GM21528 (cell line): ENCODE measurements at regions not wholly inside any gene's neighbourhood (a gene's known extent, or its start where the extent isn't known, plus 50 kb on each side); places are given as distances from the start of the nearest gene placed in this dataset.
"Not testable (repeated sequence)": the region's sequence is repeated elsewhere in the genome, so short reads cannot be mapped to it uniquely, and the experiment has no call there.

Experiments
- ATAC-seq: cut with Tn5 transposase; IDR thresholded peaks from one replicate; pipeline ENCODE4 v1.9.1; 2021; ENCODE audit warnings: mild to moderate bottlenecking, moderate library complexity; ENCODE audit not compliant: unreplicated experiment, low FRiP score

DNA sequence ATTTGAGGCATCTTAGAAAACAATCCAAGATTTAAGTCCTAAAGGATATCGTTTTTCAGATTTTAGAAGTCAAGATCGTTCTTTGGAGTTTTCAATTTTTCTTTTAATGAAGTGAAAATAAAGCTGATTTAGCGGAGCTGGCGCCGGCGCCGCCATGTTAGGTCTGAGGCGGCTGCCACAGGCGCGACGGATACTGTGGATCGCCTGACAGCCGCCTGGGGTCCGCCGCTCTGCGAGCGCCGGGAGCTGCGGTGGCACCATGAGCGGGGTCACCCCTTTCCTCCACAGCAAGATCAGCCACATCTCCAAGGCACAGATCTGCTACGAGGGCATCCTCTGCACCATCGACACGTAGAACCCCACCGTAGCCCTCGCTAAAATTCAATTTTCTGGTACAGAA, 247.2 kb downstream of the GJA1 start:
- ATAC-seq: no peak

DNA sequence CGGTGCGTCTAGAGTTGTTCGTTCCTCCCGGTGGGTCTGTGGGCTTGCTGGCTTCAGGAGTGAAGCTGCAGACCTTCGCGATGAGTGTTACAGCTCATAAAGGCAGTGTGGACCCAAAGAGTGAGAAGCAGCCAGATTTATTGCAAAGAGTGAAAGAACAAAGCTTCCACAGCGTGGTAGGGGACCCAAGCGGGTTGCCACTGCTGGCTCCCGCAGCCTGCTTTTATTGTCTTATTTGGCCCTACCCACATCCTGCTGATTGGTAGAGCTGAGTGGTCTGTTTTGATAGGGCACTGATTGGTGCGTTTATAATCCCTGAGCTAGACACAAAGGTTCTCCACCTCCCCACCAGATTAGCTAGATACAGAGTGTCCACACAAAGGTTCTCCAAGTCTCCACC, 250.4 kb downstream of the GJA1 start:
- ATAC-seq: not testable (repeated sequence)

DNA sequence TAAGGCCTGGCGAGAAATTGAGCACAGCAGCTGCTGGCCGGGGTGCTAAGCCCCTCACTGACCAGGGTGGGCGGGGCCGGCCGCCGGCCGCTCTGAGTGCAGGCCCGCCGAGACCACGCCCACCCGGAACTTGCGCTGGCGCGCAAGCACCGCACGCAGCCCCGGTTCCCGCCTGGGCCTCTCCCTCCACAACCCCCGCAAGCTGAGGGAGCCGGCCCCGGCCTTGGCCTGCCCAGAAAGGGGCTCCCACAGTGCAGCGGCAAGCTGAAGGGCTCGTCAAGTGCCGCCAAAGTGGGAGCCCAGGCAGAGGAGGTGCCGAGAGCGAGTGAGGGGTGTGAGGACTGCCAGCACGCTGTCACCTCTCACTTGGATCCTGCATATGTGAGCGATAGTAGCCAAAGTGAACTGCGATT, 251.2 kb downstream of the GJA1 start:
- no peak for ATAC-seq

DNA sequence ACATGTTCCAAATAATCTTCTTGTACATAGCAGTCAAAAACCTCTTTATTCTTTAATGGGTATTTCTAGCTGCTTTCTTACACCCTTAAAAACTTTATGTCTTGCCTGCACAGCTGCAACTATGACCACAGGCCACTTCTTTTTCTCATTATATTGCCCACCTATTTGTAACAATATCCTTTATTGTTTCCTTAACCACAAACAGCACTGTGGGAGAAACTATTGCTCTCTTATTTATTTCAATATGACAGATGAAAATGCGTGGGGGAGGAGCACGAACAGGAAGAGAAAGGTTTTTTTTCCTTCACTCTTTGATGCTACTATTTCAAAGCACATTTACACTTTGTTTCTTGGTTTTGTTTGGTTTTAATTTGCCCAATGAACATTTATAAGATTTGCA, 253.5 kb downstream of the GJA1 start:
- ATAC-seq: no peak

- ATAC-seq: no peak
Measured at GRCh38 chr6:121691126-121691551, 255.7 kb downstream of the GJA1 start.

DNA sequence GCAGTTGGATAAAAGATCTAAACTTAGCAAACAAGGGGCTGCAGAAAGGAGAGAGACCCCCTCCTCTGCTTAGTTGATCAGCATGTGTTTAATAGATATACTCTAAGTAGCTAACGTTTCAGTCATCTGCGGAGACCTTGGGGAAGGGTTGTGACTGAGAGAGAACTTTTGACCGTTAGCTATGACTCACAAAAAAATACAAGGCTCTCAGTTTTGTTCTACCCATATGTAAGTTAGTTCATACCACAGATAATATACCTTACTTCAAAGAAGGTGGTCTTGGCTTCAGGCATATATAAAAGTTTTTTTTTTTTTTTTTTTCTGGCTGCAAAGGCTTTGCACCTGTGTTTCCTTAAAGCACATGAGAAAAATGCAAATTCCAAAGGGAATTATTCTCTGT, 258.9 kb downstream of the GJA1 start:
- no peak for ATAC-seq

GRCh38 chr6:121694801-121695251, 259.4 kb downstream of the GJA1 start:
- ATAC-seq: no peak

GRCh38 chr6:121695329-121695728, 259.9 kb downstream of the GJA1 start:
- no peak for ATAC-seq

DNA sequence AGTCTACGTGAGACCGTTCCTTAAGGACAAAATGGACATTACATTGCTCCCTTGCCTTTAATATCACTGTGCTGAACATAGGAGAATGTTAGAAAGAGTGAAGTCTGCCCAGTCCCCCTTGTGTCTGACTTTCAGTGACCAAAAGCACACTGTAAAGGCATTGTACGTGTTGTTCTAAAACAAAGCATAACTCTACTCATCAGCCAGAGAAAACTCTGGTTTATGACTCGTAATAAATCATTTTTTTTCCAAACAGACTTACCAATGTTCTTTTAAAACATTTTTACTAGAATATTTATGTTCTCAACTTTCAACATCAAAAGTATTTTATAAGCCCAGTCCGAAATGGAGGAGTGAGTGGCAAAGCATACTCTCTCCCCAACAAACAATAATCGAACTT, 262.5 kb downstream of the GJA1 start:
- ATAC-seq: no peak

- no peak for ATAC-seq
Measured at GRCh38 chr6:121698617-121699016, 263.2 kb downstream of the GJA1 start.

- ATAC-seq: not testable (repeated sequence)
Measured at GRCh38 chr6:121703129-121703528, 267.7 kb downstream of the GJA1 start.

DNA sequence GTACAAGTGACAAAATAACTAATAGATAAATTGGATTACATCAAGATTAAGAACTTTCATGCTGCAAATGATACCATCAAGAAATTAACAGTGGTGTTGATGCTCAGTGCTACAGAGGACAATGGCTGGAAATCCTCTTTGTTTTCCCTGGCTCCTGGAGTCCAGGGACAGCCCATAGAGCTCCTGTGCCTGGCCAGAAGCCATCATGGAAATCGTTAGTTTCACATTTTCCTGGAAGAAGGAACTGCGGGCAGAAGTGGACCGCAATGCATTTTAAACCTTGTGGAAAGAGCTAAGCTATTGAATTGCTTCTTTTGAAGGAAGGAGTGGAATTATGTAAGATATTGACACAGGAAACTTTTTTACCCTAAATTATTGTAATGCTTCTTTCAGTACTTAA, 276.0 kb downstream of the GJA1 start:
- ATAC-seq: no peak

DNA sequence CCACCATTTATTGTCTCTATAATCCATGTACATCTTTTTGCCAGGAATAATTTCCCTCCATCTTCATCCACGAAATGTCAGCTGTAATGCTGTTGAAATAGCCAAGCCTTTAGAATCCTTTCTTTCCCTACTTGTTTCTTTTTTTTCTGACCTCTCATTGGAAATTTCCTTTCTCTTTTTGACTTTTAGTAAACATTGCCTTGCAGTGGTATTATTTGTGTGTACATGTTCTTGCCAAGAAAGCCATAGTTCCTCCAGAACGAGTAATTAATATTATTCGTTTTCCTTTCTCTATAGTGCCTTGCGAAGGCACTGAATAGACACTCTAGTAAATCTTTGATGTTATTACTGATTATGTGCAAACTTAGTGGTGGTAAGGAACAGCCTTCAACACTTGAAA, 282.2 kb downstream of the GJA1 start:
- no peak for ATAC-seq

DNA sequence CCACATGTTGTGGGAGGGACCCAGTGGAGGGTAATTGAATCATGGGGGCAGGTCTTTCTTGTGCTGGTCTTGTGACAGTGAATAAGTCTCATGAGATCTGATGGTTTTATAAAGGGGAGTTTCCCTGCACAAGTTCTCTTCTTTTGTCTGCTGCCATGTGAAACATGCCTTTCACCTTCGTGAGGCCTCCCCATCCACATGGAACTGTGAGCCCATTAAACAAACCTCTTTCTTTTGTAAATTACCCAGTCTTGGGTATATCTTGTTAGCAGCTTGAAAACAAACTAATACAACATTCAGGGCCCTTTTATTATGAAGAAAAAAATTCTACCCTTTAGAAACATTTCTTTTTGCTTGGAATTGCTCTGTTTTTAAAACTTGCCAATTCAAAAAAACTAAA, 285.4 kb downstream of the GJA1 start:
- not testable (repeated sequence) for ATAC-seq

- no peak for ATAC-seq
Measured at GRCh38 chr6:121723623-121724022, 288.2 kb downstream of the GJA1 start.

GRCh38 chr6:121724576-121724975, 289.1 kb downstream of the GJA1 start:
- ATAC-seq: no peak

GRCh38 chr6:121726596-121726995, 291.1 kb downstream of the GJA1 start:
- ATAC-seq: no peak

GRCh38 chr6:121730616-121731015, 295.2 kb downstream of the GJA1 start:
- no peak for ATAC-seq

GRCh38 chr6:121731381-121731780, 295.9 kb downstream of the GJA1 start:
- ATAC-seq: no peak

GRCh38 chr6:121732641-121733040, 297.2 kb downstream of the GJA1 start:
- ATAC-seq: no peak

DNA sequence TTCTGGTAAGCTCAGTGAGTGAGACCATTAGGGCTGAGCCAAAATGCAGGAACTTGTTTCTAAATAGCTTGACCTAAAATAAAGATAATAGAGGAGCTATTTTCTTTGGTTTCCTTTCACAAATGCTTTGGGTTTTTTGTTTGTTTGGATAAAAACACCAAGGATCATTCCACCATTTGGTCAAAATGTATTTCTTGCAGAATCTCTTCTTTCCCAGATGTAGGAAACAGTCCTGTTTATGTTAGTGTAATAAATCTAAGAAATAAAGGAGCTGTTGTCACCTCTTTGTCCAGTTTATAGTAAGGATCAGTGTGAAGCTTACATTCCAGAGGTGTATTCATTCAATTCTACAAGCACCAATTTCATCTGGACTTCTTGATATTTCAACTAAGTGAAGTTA, 297.8 kb downstream of the GJA1 start:
- ATAC-seq: no peak

GRCh38 chr6:121740188-121740587, 304.7 kb downstream of the GJA1 start:
- ATAC-seq: not testable (repeated sequence)

DNA sequence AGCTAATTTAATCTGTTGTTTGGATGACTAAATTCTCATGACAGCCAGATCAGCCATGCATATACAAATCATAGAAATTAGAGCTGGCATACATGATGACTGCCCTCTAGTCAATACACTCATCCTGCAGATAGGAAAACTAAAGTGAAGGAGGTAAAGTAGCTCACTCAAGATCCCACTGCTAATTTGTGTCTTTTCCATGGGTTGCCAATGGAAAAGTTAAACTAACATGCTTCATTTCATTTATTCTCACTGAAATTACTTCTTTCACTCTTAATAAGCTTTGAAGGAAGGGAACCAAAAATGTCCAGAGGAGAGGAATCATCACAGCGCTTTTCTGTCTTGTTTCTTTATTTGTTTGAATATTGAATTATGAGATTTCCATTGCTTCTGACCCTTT, 308.2 kb downstream of the GJA1 start:
- no peak for ATAC-seq
